NCI-H446 (cell line): ENCODE measurements at regions not wholly inside any gene's neighbourhood (a gene's known extent, or its start where the extent isn't known, plus 50 kb on each side); places are given as distances from the start of the nearest gene placed in this dataset.

Experiments
- DNase-seq, 2 experiments: peaks; one replicate each; lab custom pipeline; 2025; lab: John Stamatoyannopoulos, UW

GRCh38 chr3:178451799-178452198, 84.4 kb upstream of the KCNMB2 start:
- no peak for DNase-seq

GRCh38 chr3:178454726-178455125, 81.5 kb upstream of the KCNMB2 start:
- peak; percentile 27 to 84 for DNase-seq

GRCh38 chr3:178455226-178455625, 81.0 kb upstream of the KCNMB2 start:
- DNase-seq: peak; percentile 71 to 85

- peak in 1 of 2 experiments; percentile 34 for DNase-seq
Observed at GRCh38 chr3:178455946-178456345, 80.3 kb upstream of the KCNMB2 start.

- peak in 1 of 2 experiments; percentile 32 for DNase-seq
Observed at GRCh38 chr3:178456621-178457285, 79.5 kb upstream of the KCNMB2 start.

GRCh38 chr3:178457511-178457910, 78.7 kb upstream of the KCNMB2 start:
- DNase-seq: no peak

GRCh38 chr3:178458313-178459037, 77.8 kb upstream of the KCNMB2 start:
- no peak for DNase-seq

GRCh38 chr3:178459038-178459410, 77.2 kb upstream of the KCNMB2 start:
- DNase-seq: no peak

GRCh38 chr3:178465260-178466180, 70.7 kb upstream of the KCNMB2 start:
- DNase-seq: no peak

- DNase-seq: no peak
Observed at GRCh38 chr3:178472941-178473340, 63.3 kb upstream of the KCNMB2 start.

GRCh38 chr3:178474526-178474925, 61.7 kb upstream of the KCNMB2 start:
- no peak for DNase-seq

GRCh38 chr3:178475062-178475461, 61.2 kb upstream of the KCNMB2 start:
- DNase-seq: no peak

GRCh38 chr3:178476886-178477285, 59.4 kb upstream of the KCNMB2 start:
- peak in 1 of 2 experiments; percentile 26 for DNase-seq

- DNase-seq: peak in 1 of 2 experiments; percentile 15
Observed at GRCh38 chr3:178479446-178479845, 56.8 kb upstream of the KCNMB2 start.

GRCh38 chr3:178479860-178480259, 56.4 kb upstream of the KCNMB2 start:
- DNase-seq: no peak

- no peak for DNase-seq
Observed at GRCh38 chr3:178480274-178480673, 56.0 kb upstream of the KCNMB2 start.

- DNase-seq: no peak
Observed at GRCh38 chr3:178480795-178481194, 55.4 kb upstream of the KCNMB2 start.

- no peak for DNase-seq
Observed at GRCh38 chr3:178482981-178483380, 53.3 kb upstream of the KCNMB2 start.

- no peak for DNase-seq
Observed at GRCh38 chr3:178483704-178484103, 52.5 kb upstream of the KCNMB2 start.

GRCh38 chr3:178485756-178486155, 50.5 kb upstream of the KCNMB2 start:
- DNase-seq: peak; percentile 47 to 83
